GM19025 (cell line): ENCODE measurements at regions not wholly inside any gene's neighbourhood (a gene's known extent, or its start where the extent isn't known, plus 50 kb on each side); places are given as distances from the start of the nearest gene placed in this dataset.
"Not testable (repeated sequence)": the region's sequence is repeated elsewhere in the genome, so short reads cannot be mapped to it uniquely, and the experiment has no call there.

ENCODE experiments used
- ATAC-seq: cut with Tn5 transposase; IDR thresholded peaks from one replicate; pipeline ENCODE4 v1.9.1; 2021; ENCODE audit warnings: mild to moderate bottlenecking, low read depth, moderate library complexity; ENCODE audit not compliant: unreplicated experiment

- no peak for ATAC-seq
These were observed 286.6 kb upstream of the POU5F2 start for GRCh38 chr5:94028001-94028400.

DNA sequence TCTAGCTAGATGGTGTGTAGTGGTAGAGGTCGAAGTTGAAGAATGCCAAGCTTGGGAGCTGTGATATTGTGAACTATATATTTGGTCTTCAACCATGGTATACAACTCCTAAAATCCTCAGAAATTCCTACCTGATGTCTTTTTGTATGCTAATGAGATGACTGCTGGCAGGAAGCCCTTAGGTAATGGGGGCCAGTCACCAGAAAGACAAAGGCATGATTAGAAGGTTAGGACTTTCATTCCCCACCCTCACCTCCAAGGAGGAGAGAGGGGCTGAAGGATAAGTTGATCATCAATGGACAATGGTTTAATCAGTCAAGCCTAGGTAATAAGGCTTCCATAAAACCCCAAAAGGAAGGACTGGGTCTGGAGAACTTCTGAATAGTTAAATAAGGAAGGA lies 285.7 kb upstream of the POU5F2 start:
- ATAC-seq: no peak

DNA sequence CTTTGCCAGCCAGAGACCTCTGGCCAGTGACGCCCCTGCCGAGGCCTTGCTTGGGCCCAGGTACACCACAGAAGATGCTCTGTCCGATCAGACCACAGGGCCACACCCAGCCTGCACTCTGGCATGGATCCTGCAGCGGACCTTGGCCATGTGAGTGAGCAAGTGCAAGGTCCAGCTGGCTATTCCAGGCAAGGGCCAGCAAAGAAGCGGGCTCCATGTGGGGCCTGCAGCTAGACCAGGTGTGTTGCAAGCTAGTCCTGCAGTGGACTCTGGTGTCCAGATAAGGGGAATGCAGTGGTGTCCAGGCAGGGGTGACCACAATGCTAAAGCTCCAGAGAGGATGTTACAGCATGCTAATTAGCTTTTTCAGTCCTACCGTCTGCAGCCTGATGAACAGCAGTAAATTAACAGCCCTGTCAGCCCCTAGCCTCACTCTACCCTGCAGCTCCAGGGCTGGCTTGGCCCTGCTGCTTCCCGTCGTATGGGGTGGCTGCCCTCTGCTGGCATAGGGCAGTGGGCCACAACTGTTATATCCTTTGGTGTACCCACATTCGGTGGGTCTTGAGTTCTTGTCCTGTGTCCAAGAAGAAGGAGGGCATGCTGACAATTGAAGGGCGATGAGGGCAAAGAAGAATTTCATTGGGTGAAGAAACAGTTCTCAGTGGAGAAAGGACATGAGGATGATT lies 284.5 kb upstream of the POU5F2 start:
- ATAC-seq: no peak

DNA sequence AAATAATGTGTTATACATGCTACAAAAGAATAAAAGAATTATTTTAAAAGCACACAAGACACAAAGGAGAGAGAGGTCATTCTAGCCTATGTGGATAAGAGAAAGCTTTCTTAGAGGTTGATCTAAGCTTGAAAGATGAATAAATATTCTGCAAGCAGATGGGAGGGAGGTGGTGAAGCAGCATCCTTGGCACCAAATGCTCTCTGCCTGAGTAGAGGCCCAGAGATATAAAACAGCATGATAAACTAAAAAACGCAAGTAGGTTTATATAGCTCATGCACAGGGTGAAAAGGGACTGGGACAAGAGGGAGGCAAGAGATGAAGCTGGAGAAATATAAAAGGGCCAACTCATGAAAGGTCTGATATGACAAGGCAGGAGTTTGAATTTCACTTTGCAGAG lies 283.2 kb upstream of the POU5F2 start:
- no peak for ATAC-seq

GRCh38 chr5:94024101-94024500 lies 282.7 kb upstream of the POU5F2 start:
- ATAC-seq: no peak

- no peak for ATAC-seq
These were observed 279.8 kb upstream of the POU5F2 start for GRCh38 chr5:94021246-94021645.

DNA sequence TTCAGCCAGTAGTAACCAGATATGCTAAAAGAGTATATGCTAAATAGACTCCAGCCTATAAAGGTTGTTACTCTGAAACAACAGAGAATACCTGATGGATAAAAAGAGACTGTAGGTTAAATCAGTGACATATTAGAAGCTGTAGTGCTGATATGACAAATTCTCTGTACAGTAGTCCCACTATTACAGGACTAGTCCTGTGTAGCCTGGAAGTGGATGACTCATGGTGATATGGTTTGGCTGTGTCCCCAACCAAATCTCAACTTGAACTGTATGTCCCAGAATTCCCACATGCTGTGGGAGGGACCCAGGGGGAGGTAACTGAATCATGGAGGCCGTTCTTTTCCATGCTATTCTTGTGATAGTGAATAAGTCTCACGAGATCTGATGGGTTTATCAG lies 276.2 kb upstream of the POU5F2 start:
- ATAC-seq: no peak

- no peak for ATAC-seq
These were observed 269.4 kb upstream of the POU5F2 start for GRCh38 chr5:94010814-94011213.

DNA sequence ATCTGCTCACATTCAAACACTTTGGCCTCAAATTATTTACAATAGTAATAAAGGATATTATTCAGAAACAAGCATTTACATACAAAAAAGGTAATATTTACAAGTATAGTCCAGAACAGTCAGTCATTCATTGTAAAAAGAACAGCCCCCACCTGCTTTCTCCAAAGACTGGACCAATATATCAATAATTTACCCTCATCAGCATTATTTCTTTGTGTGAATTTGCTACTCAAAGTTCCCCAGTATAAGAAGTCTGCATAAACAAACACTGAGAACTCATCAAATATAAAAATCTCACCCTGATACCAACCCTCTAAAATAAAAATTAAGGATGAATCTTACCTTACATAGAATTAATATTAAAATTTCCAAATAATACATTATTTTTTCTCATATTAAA lies 267.8 kb upstream of the POU5F2 start:
- no peak for ATAC-seq

GRCh38 chr5:93998951-93999455 lies 257.6 kb upstream of the POU5F2 start:
- ATAC-seq: no peak

- ATAC-seq: no peak
These were observed 256.2 kb upstream of the POU5F2 start for GRCh38 chr5:93997562-93997961.

DNA sequence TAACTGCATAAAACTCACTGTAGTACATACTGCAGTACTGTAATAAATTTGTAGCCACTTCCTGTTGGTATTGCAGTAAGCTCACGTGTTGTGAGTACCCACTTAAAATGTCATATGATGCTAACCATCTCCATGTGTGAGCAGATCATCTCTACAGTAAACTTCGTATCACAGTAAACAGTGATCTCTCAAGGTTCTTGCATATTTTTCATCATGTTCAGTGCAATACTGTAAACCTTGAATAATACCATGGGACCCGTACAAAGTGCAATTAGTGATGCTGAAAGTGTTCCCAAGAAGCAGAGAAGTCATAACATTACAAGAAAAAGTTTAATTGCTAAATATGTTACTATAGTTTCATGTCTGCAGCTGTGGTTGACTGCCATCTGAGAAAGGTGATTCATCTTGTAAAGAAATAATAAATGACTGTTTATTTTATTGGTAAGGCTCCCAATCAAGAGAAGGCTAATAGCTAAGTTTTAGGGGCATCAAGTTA lies 253.8 kb upstream of the POU5F2 start:
- no peak for ATAC-seq

DNA sequence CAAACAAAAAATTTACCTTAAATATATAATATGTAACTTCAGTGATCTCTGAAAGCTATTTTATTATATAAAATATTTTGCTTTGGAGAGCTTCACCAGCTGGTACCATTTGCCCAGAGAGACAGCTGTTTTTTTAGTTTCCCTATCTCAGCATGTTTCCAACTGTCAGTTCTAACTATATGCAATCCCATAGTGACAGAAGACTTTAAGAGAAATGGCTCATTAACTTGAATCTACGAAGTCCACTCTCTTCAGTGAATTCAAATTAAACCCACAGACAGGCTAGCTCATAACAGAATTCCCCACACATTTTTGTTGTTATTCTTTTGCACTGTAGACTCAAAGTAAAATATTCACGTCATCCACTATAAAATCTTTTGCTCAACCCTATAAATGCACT lies 251.8 kb upstream of the POU5F2 start:
- ATAC-seq: no peak

DNA sequence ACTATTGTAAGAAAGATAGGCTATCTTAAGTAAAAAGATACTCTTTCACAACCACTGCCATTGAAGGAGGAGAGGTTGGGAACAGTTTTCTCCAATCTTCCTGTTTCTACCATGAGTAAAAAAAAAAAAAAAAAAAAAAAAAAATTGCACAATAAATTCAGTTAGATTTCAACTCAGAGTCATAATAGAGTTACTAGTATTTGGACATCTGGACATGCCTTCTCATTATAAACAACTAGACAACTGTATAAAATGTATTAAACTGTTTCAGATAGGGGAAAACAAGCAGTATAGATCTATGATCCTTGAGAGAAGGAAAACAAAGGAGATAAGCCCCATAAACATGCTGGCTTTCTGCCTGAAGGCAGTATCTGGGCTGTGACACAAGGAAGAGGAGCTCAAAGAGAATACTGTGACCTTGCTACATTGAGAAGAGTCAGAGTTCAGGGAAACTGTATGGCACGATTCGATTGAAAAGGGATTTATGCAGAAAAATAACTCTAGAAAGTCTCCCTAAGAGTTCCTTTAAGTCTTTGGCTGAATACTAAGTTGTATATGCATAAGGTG lies 249.2 kb upstream of the POU5F2 start:
- no peak for ATAC-seq

GRCh38 chr5:93985940-93986570 lies 244.7 kb upstream of the POU5F2 start:
- ATAC-seq: not testable (repeated sequence)

- ATAC-seq: no peak
These were observed 236.8 kb upstream of the POU5F2 start for GRCh38 chr5:93978222-93978621.

DNA sequence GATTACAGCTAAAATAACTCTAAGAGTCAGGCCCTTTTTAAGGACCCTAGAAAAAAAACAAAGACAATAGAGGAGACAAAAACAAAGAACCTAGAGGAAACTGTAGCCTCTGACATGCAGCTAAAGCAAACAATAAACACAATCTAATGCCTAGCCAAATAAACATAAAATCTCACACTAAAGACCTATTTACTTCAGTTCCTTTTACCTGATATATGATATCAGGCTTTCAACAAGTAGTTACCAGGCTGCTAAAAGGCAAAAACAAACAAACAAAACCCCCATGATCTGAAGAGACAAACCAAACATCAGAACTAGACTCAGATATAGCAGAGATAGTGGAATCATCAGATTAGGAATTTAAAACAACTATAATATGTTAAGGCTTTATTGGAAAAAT lies 226.5 kb upstream of the POU5F2 start:
- no peak for ATAC-seq

GRCh38 chr5:93964421-93964820 lies 223.0 kb upstream of the POU5F2 start:
- no peak for ATAC-seq

GRCh38 chr5:93960042-93960441 lies 218.6 kb upstream of the POU5F2 start:
- no peak for ATAC-seq

DNA sequence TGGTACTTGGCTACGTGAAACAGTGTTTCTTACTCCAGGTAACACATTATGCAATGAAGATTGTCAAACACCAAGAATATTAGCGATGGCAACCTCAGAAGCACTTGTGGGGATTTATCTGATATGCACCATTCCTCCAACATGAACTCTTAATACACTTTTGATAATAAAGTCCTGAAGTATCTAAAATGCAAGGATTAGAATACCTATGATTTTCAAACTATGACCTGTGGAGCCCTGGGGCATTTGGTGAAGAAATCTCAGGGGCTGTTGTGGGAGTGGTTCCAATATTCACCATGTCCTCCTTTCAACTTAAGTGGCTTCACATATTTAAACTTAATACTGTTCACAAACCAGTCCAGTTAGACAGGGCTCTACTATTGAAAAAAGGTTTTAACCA lies 214.6 kb upstream of the POU5F2 start:
- ATAC-seq: no peak

- no peak for ATAC-seq
These were observed 213.1 kb upstream of the POU5F2 start for GRCh38 chr5:93954421-93955069.
